GM12878 (cell line): ENCODE measurements at regions not wholly inside any gene's neighbourhood (a gene's known extent, or its start where the extent isn't known, plus 50 kb on each side); places are given as distances from the start of the nearest gene placed in this dataset.
"Not testable (repeated sequence)": the region's sequence is repeated elsewhere in the genome, so short reads cannot be mapped to it uniquely, and the experiment has no call there.

Source experiments
- ASH2L ChIP-seq: fragments of 300-600, 200-600 bp; sonication (generic); IDR thresholded peaks from 2 replicates; pipeline ENCODE4 v1.6.1; 2017; ENCODE audit warnings: low read depth, mild to moderate bottlenecking, borderline replicate concordance
- CBX3 ChIP-seq: fragments of 200-600 bp; sonication (generic); IDR thresholded peaks from 2 replicates; pipeline ENCODE4 v1.6.1; 2016; ENCODE audit warnings: low read depth, borderline replicate concordance
- CEBPB ChIP-seq, 2 experiments: fragments of 150-350 bp in 1 of 2; IDR thresholded peaks; 2 replicates each; pipeline ENCODE4 v1.6.1; 2012 to 2014; ENCODE audit warnings: low read depth in 2 of 2, low read length in 2 of 2, borderline replicate concordance in 1 of 2, inconsistent platforms in 1 of 2
- EED ChIP-seq: sonication (generic); IDR thresholded peaks from 2 replicates; pipeline ENCODE4 v1.6.1; 2016; ENCODE audit warnings: antibody characterized with exemption, low read depth
- NR2C1 ChIP-seq: fragments of 450-650 bp; IDR thresholded peaks from 2 replicates; pipeline ENCODE4 v1.6.1; 2017; ENCODE audit warnings: antibody characterized with exemption, mild to moderate bottlenecking, moderate library complexity
- POLR2AphosphoS5 ChIP-seq: IDR thresholded peaks from 2 replicates; pipeline ENCODE4 v1.6.1; 2011; ENCODE audit warnings: mild to moderate bottlenecking, low read length, inconsistent platforms
- SMARCA5 ChIP-seq: fragments of 450-650 bp; IDR thresholded peaks from 2 replicates; pipeline ENCODE4 v1.6.1; 2017; ENCODE audit warnings: mild to moderate bottlenecking
- ZBTB33 ChIP-seq: fragments of 450-650 bp; IDR thresholded peaks from 2 replicates; pipeline ENCODE4 v1.6.1; 2017; ENCODE audit warnings: mild to moderate bottlenecking
- TF ChIP-seq, protein P1 (sequence below), 3 experiments: IDR thresholded peaks in 2 of 3; conservative IDR thresholded peaks in 1 of 3; 2 replicates each; pipeline ENCODE4 v1.5.1; 2011; ENCODE audit warnings: low read depth in 3 of 3, low read length in 3 of 3, mild to moderate bottlenecking in 3 of 3, control low read depth in 2 of 3, moderate library complexity in 2 of 3, inconsistent platforms in 1 of 3, mixed read lengths in 1 of 3; ENCODE audit not compliant: control insufficient read depth in 2 of 3, insufficient read depth in 1 of 3; ENCODE audit errors: extremely low read depth in 1 of 3

- not testable (repeated sequence) for TF ChIP-seq EED; CEBPB (IDR thresholded peaks at IDR 0.05; ENCODE audit: borderline replicate concordance in 1 of 2, low read depth in 2 of 2, low read length in 2 of 2); ASH2L; NR2C1; ZBTB33; POLR2AphosphoS5; CBX3; SMARCA5
- TF ChIP-seq, protein P1, sequence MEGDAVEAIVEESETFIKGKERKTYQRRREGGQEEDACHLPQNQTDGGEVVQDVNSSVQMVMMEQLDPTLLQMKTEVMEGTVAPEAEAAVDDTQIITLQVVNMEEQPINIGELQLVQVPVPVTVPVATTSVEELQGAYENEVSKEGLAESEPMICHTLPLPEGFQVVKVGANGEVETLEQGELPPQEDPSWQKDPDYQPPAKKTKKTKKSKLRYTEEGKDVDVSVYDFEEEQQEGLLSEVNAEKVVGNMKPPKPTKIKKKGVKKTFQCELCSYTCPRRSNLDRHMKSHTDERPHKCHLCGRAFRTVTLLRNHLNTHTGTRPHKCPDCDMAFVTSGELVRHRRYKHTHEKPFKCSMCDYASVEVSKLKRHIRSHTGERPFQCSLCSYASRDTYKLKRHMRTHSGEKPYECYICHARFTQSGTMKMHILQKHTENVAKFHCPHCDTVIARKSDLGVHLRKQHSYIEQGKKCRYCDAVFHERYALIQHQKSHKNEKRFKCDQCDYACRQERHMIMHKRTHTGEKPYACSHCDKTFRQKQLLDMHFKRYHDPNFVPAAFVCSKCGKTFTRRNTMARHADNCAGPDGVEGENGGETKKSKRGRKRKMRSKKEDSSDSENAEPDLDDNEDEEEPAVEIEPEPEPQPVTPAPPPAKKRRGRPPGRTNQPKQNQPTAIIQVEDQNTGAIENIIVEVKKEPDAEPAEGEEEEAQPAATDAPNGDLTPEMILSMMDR (IDR thresholded peaks at IDR 0.05 in 2 of 3, conservative IDR thresholded peaks at IDR 0.05 in 1 of 3; ENCODE audit: control insufficient read depth in 2 of 3, extremely low read depth in 1 of 3, insufficient read depth in 1 of 3, low read depth in 3 of 3, low read length in 3 of 3) = not testable (repeated sequence)
Measured at GRCh38 chr2:87468429-87468981, 279.4 kb upstream of the PLGLB2 start.
